Neural crest cell (in vitro differentiated cells): ENCODE measurements at regions not wholly inside any gene's neighbourhood (a gene's known extent, or its start where the extent isn't known, plus 50 kb on each side); places are given as distances from the start of the nearest gene placed in this dataset.
"Not testable (repeated sequence)": the region's sequence is repeated elsewhere in the genome, so short reads cannot be mapped to it uniquely, and the experiment has no call there.

Source experiments
- DNase-seq: peaks from one replicate; pipeline ENCODE4 v3.0.0; 2021; ENCODE audit warnings: low read depth, mixed read lengths, low spot score
- H3K27ac Mint-ChIP-seq: one replicate; pipeline ENCODE4 v1.8.0; 2021; ENCODE audit warnings: mild to moderate bottlenecking, mixed read lengths; ENCODE audit not compliant: unreplicated experiment
- H3K27me3 Mint-ChIP-seq: 2 replicates; pipeline ENCODE4 v1.8.0; 2021; ENCODE audit warnings: low read depth, mild to moderate bottlenecking, mixed read lengths
- H3K36me3 Mint-ChIP-seq: 2 replicates; pipeline ENCODE4 v1.8.0; 2021; ENCODE audit warnings: low read depth, mild to moderate bottlenecking, mixed read lengths
- H3K4me1 Mint-ChIP-seq: 2 replicates; pipeline ENCODE4 v1.8.0; 2021; ENCODE audit warnings: mixed read lengths
- H3K4me3 Mint-ChIP-seq: one replicate; pipeline ENCODE4 v1.8.0; 2021; ENCODE audit warnings: mild to moderate bottlenecking, mixed read lengths
- H3K9me3 Mint-ChIP-seq: 2 replicates; pipeline ENCODE4 v1.8.0; 2021; ENCODE audit warnings: mixed read lengths
- CTCF ChIP-seq: fragments of 200-600 bp; sonication (generic); conservative IDR thresholded peaks from 2 replicates; pipeline ENCODE4 v1.5.0; 2021; ENCODE audit warnings: antibody characterized with exemption, mild to moderate bottlenecking

DNA sequence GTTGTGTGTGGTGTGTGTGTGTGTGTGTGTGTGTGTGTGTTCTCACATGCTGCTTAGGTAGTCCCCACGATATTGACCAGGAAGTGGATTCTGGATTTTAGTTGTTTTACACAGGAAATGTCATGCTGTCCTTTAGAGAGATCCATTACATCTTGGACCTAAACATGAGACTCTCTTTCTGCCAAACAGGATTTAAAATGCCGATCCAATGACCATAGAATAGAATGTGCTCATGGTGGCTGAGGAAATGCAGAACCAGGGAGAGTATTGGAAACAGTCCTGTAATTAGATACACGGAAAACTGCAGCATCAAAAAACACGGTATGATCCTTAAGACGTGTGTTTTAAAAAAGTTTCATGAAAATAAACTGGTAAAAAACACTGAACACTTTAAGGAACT, 347.8 kb upstream of the FRG1 start:
- H3K27me3 Mint-ChIP-seq, result no peaks in the 10 kb centered on the region
- no peak for DNase-seq
- no peak overlapping the region for H3K4me3 Mint-ChIP-seq
- H3K36me3 Mint-ChIP-seq, result peaks cover 6% of the 10 kb centered on the region
- no peaks in the 10 kb centered on the region for H3K4me1 Mint-ChIP-seq
- H3K27ac Mint-ChIP-seq, result no peak overlapping the region
- TF ChIP-seq CTCF, result no peak
- H3K9me3 Mint-ChIP-seq, result peaks cover 17% of the 10 kb centered on the region

DNA sequence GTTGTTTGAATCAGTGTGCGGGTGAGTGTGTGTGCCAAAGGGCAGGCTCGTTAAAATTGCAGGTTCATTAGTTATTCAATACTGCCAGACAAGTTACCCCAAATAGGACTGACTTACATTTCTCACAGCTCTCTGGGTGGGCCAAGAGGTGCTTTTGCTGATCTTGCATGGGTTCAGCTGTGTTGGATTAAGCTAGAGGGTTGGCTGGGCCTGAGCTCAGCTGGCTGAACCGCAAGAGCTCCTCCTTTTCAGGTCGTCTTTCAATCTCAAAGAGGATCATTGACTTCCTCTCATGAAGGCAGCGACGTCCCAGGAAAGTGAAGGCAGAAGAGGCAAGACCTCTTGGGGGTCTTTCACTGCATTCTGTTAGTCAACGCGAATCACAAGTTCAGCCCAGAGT, 343.3 kb upstream of the FRG1 start:
- H3K27me3 Mint-ChIP-seq, result no peaks in the 10 kb centered on the region
- peaks cover 14% of the 10 kb centered on the region for H3K9me3 Mint-ChIP-seq
- H3K4me1 Mint-ChIP-seq, result no peaks in the 10 kb centered on the region
- H3K4me3 Mint-ChIP-seq, result no peak overlapping the region
- no peak overlapping the region for H3K27ac Mint-ChIP-seq
- no peak for DNase-seq
- no peak for TF ChIP-seq CTCF
- peaks cover 5% of the 10 kb centered on the region for H3K36me3 Mint-ChIP-seq

GRCh38 chr4:189600264-189600663, 340.4 kb upstream of the FRG1 start:
- no peaks in the 10 kb centered on the region for H3K4me1 Mint-ChIP-seq
- no peak overlapping the region for H3K4me3 Mint-ChIP-seq
- H3K27ac Mint-ChIP-seq, result no peak overlapping the region
- H3K9me3 Mint-ChIP-seq, result peaks cover 10% of the 10 kb centered on the region
- no peak for TF ChIP-seq CTCF
- no peaks in the 10 kb centered on the region for H3K27me3 Mint-ChIP-seq
- peaks cover 2% of the 10 kb centered on the region for H3K36me3 Mint-ChIP-seq
- DNase-seq, result no peak

GRCh38 chr4:189600718-189601435, 339.8 kb upstream of the FRG1 start:
- no peak overlapping the region for H3K4me3 Mint-ChIP-seq
- no peak for TF ChIP-seq CTCF
- peaks cover 2% of the 10 kb centered on the region for H3K36me3 Mint-ChIP-seq
- H3K27me3 Mint-ChIP-seq, result no peaks in the 10 kb centered on the region
- peaks cover 8% of the 10 kb centered on the region for H3K9me3 Mint-ChIP-seq
- H3K4me1 Mint-ChIP-seq, result no peaks in the 10 kb centered on the region
- no peak for DNase-seq
- no peak overlapping the region for H3K27ac Mint-ChIP-seq

GRCh38 chr4:189602827-189603226, 337.8 kb upstream of the FRG1 start:
- DNase-seq, H3K9me3 Mint-ChIP-seq, H3K4me1 Mint-ChIP-seq, H3K4me3 Mint-ChIP-seq, H3K27me3 Mint-ChIP-seq, H3K36me3 Mint-ChIP-seq, H3K27ac Mint-ChIP-seq: not testable (repeated sequence)

DNA sequence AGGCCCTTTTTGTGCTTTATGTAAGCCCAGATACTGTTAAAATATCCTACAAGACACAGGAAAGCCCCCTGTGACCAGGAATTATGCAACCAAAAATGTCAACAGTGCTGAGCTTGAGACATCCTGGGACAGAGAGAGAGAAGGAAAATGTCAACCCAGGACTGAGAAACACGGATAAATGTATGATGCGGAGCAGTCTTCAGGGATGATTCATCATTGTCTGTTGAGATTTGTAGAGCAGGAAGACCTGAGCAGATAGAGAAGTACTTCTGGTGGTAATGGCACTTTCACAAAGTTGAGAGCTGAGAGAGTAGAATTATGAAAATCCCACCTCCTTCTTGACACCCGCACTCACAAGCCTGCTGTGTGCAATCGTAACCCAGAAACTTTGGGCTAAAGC, 330.1 kb upstream of the FRG1 start:
- not testable (repeated sequence) for H3K4me1 Mint-ChIP-seq, DNase-seq, H3K36me3 Mint-ChIP-seq, H3K27me3 Mint-ChIP-seq, H3K9me3 Mint-ChIP-seq, H3K27ac Mint-ChIP-seq, H3K4me3 Mint-ChIP-seq
